ENCODE measurements at regions not wholly inside any gene's neighbourhood (a gene's known extent, or its start where the extent isn't known, plus 50 kb on each side); places are given as distances from the start of the nearest gene placed in this dataset.

DNA sequence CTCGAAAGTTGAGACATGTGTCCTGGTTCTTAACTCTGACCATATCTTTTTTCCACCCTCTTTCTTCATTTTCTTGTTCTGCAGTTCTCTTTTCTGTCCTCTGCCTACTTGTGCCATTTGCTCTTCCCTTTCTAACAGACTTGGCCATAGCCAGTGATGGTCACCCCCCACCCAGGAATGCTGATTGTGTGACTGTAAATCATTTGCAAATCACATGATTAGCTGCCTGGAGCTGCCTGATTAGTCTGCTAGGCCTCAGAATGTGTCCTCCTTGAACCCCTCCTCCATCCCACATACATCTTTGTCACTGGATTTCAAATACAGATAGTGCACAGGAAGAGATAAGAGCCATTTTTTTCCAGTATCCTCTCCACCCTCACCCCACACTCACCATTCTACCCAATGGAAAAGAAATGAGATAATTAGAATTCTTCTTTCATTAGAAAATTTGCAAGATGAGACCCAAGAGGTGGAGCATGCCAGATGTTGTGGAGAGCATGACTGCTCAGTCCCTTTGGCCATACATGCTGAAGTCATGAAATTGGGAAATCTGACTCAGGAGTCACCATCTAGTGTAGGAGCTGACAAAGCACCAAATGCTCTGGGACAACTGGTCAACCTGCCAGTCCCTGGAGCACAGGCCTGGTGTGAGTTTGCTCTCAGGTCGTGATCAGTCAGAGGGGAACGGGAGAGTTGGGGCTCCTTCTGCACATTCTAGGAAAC lies 538.2 kb downstream of the CCDC171 start:
- Histone ChIP-seq H3K27me3 (ENCODE audit: insufficient read depth, low read depth) (no peaks in the 10 kb centered on the region), H4K20me1 (ENCODE audit: insufficient read depth) (no peaks in the 10 kb centered on the region), H3K4me3 (IDR thresholded peaks at IDR 0.05; ENCODE audit: insufficient read depth, low read depth, low read length) (no peak overlapping the region), H3K36me3 (ENCODE audit: insufficient read depth) (no peaks in the 10 kb centered on the region), H3K9ac (no peak overlapping the region), H3K4me2 (no peak overlapping the region), H3K79me2 (ENCODE audit: insufficient read depth, low read depth) (no peaks in the 10 kb centered on the region), H3K27ac (no peak overlapping the region), H2AFZ (ENCODE audit: low read depth) (no peak overlapping the region), H3K4me1 (ENCODE audit: low read depth, poor library complexity, severe bottlenecking) (no peaks in the 10 kb centered on the region)
- TF ChIP-seq, protein P1, sequence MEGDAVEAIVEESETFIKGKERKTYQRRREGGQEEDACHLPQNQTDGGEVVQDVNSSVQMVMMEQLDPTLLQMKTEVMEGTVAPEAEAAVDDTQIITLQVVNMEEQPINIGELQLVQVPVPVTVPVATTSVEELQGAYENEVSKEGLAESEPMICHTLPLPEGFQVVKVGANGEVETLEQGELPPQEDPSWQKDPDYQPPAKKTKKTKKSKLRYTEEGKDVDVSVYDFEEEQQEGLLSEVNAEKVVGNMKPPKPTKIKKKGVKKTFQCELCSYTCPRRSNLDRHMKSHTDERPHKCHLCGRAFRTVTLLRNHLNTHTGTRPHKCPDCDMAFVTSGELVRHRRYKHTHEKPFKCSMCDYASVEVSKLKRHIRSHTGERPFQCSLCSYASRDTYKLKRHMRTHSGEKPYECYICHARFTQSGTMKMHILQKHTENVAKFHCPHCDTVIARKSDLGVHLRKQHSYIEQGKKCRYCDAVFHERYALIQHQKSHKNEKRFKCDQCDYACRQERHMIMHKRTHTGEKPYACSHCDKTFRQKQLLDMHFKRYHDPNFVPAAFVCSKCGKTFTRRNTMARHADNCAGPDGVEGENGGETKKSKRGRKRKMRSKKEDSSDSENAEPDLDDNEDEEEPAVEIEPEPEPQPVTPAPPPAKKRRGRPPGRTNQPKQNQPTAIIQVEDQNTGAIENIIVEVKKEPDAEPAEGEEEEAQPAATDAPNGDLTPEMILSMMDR (conservative IDR thresholded peaks at IDR 0.05; ENCODE audit: low read depth, low read length): no peak

DNA sequence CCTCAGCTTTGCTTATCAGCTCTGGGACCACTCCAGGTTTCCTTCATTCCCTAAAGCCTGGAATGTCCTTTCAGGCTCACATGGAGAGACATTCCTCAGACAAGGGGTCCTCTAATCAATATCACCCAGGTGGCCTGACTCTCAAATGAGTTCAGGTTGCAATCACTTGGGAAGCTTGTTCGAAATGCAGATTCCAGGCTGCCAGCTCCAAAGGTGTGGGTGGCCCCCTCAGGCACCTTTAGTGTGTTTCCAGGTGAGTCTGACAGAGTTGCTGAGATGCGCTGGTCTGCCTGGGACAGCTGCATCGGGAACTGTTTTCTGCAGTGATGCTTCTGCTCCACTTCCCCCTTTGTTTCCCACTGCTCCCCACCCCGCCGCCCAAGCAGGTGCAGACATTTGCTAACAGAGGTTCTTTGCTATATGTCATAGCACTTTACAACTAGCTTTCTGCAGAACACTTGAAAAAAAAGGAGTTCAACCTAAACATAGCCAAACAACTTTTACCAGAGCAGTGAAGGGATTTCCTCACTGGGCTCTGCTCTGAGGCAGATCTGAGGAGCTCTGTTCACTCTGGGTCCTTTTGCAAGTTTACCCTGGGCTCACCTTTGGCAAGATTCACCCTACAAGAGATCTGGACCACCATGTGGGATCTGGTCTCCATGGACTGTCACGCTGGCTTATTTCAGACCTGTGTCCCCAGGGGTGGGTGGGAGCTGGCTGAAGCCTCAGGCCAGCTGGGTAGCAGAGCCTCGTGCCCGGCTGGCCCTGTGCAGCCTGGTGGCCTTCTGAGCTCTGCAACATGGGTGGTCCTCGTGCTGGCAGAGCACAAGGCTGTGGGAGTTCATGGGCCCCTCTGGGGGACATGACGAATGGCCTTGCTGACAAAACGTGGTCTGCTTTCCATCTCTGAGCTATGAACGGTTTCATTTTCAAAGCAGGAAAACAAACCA lies 539.6 kb downstream of the CCDC171 start:
- Histone ChIP-seq H3K27ac (no peak overlapping the region), H3K4me2 (no peak overlapping the region), H3K4me3 (IDR thresholded peaks at IDR 0.05; ENCODE audit: insufficient read depth, low read depth, low read length) (no peak overlapping the region), H4K20me1 (ENCODE audit: insufficient read depth) (no peaks in the 10 kb centered on the region), H3K36me3 (ENCODE audit: insufficient read depth) (no peaks in the 10 kb centered on the region), H3K9ac (no peak overlapping the region), H3K4me1 (ENCODE audit: low read depth, poor library complexity, severe bottlenecking) (no peaks in the 10 kb centered on the region), H3K79me2 (ENCODE audit: insufficient read depth, low read depth) (no peaks in the 10 kb centered on the region), H3K27me3 (ENCODE audit: insufficient read depth, low read depth) (no peaks in the 10 kb centered on the region), H2AFZ (ENCODE audit: low read depth) (no peak overlapping the region)
- TF ChIP-seq, protein P1 (conservative IDR thresholded peaks at IDR 0.05; ENCODE audit: low read depth, low read length): no peak

DNA sequence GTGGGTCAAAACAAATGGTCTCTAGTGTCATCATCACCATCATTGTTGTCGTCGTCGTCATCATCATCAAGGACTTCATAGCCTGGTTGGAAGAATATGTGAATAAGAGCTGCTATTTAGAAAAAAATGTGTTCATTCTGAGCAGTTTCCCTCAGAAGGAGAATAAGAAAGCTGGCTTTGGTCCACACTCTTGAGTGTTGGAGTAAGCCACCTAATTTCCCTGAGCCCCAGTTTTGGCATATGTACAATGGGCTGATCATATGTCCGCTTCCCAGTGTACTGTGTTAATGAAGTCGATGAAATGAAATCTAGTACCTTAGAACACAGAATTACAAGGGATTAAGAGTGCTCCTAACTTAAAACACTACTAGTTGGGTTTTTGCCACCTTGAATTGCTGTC lies 545.5 kb downstream of the CCDC171 start:
- H2AFZ ChIP-seq (ENCODE audit: low read depth): no peak overlapping the region
- H3K4me1 ChIP-seq (ENCODE audit: low read depth, poor library complexity, severe bottlenecking): no peaks in the 10 kb centered on the region
- H3K9ac ChIP-seq: no peak overlapping the region
- no peaks in the 10 kb centered on the region for H3K36me3 ChIP-seq (ENCODE audit: insufficient read depth)
- no peaks in the 10 kb centered on the region for H3K79me2 ChIP-seq (ENCODE audit: insufficient read depth, low read depth)
- H3K4me2 ChIP-seq: no peak overlapping the region
- no peaks in the 10 kb centered on the region for H4K20me1 ChIP-seq (ENCODE audit: insufficient read depth)
- TF ChIP-seq, protein P1 (conservative IDR thresholded peaks at IDR 0.05; ENCODE audit: low read depth, low read length): no peak
- no peak overlapping the region for H3K4me3 ChIP-seq (IDR thresholded peaks at IDR 0.05; ENCODE audit: insufficient read depth, low read depth, low read length)
- no peak overlapping the region for H3K27ac ChIP-seq
- H3K27me3 ChIP-seq (ENCODE audit: insufficient read depth, low read depth): no peaks in the 10 kb centered on the region

DNA sequence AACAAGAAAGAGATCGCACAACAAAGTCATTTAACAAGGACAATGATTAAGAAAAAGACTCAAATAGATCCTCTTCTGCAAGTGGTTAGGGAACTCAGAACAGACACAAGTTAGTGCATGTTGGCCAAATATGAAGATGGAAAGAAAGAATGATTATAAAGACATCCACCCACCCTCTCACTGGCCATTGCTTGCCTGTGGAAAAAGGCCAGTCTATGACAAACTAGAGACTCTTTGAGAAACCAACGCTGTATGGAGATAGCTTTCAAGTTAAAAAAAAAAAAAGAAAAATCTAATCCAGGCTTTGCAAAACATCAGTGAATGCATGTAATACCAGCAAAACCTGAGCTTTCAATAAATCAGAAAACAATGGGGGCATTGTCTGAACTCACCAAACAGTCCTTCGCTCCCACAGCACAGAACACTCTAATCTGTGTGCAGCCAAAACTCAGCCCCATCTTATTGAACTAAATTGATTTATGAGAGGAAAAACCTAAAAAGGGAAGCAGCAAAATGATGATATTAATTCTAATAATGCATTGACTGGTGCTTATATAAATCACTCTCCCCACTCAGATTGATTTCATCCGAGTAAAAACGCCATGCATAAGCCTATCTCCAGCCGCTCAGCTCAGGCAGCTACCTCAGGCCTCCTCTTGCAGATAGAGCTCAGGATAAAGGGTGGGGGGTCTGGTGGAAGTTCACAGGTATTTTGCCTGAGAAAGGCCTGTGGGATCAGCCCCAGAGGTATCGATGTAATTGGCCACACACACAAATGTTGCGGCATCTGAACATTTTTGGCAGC lies 547.1 kb downstream of the CCDC171 start:
- no peaks in the 10 kb centered on the region for H3K36me3 ChIP-seq (ENCODE audit: insufficient read depth)
- H3K27ac ChIP-seq: no peak overlapping the region
- H3K79me2 ChIP-seq (ENCODE audit: insufficient read depth, low read depth): no peaks in the 10 kb centered on the region
- H3K4me1 ChIP-seq (ENCODE audit: low read depth, poor library complexity, severe bottlenecking): no peaks in the 10 kb centered on the region
- no peak overlapping the region for H3K4me2 ChIP-seq
- no peak overlapping the region for H2AFZ ChIP-seq (ENCODE audit: low read depth)
- no peaks in the 10 kb centered on the region for H4K20me1 ChIP-seq (ENCODE audit: insufficient read depth)
- H3K9ac ChIP-seq: no peak overlapping the region
- H3K4me3 ChIP-seq (IDR thresholded peaks at IDR 0.05; ENCODE audit: insufficient read depth, low read depth, low read length): no peak overlapping the region
- no peaks in the 10 kb centered on the region for H3K27me3 ChIP-seq (ENCODE audit: insufficient read depth, low read depth)
- TF ChIP-seq, protein P1 (conservative IDR thresholded peaks at IDR 0.05; ENCODE audit: low read depth, low read length): no peak

Data from KMS-11 (cell line).